SU-DHL-6 (cell line): ENCODE measurements at regions not wholly inside any gene's neighbourhood (a gene's known extent, or its start where the extent isn't known, plus 50 kb on each side); places are given as distances from the start of the nearest gene placed in this dataset.

Experiments
- EZH2phosphoT487 ChIP-seq: fragments of 200-600 bp; sonication (generic), shearing (Covaris generic); conservative IDR thresholded peaks from 2 replicates; pipeline ENCODE4 v1.6.1; 2018; ENCODE audit warnings: mild to moderate bottlenecking, antibody characterized with exemption, low read length, moderate library complexity, mixed read lengths
- TF ChIP-seq, protein P1 (sequence below): fragments of 200-600 bp; sonication (generic); IDR thresholded peaks from one replicate; pipeline ENCODE4 v1.5.1; 2017; ENCODE audit warnings: antibody characterized with exemption, mild to moderate bottlenecking, low read length, moderate library complexity; ENCODE audit not compliant: insufficient read depth, poor library complexity, severe bottlenecking

DNA sequence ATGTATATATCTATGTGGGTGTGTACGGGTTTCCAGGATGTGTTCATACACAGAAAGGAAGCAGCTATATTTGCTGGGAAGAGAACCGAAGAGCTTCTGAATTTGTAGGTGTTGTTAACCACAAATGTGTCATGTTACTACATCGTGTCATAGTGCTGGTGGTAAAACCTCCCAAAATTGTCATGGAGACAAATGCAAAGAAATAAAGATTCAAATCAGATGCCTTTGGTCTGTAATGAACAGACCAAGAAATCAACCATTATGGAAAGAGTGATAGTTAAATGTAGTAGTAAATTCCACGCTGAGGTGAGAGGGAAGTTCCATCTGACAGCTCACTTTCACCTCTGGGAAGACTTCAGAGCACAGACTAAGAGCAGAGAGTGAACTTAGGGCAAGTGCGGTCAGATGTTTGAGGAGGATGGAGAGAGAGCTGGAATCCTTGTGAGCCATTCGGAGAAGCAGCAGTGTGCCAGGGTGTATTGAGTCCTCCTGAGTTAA, 487.5 kb downstream of the TMEM121 start:
- TF ChIP-seq, protein P1, sequence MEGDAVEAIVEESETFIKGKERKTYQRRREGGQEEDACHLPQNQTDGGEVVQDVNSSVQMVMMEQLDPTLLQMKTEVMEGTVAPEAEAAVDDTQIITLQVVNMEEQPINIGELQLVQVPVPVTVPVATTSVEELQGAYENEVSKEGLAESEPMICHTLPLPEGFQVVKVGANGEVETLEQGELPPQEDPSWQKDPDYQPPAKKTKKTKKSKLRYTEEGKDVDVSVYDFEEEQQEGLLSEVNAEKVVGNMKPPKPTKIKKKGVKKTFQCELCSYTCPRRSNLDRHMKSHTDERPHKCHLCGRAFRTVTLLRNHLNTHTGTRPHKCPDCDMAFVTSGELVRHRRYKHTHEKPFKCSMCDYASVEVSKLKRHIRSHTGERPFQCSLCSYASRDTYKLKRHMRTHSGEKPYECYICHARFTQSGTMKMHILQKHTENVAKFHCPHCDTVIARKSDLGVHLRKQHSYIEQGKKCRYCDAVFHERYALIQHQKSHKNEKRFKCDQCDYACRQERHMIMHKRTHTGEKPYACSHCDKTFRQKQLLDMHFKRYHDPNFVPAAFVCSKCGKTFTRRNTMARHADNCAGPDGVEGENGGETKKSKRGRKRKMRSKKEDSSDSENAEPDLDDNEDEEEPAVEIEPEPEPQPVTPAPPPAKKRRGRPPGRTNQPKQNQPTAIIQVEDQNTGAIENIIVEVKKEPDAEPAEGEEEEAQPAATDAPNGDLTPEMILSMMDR = no peak
- no peak for TF ChIP-seq EZH2phosphoT487
